Cardiac muscle cell (in vitro differentiated cells and primary cell): ENCODE measurements at regions not wholly inside any gene's neighbourhood (a gene's known extent, or its start where the extent isn't known, plus 50 kb on each side); places are given as distances from the start of the nearest gene placed in this dataset.

Experiments used
- DNase-seq, 2 donors: peaks; one replicate each; pipeline versions ENCODE4 v3.0.0 to v3.0.0-alpha.2; 2010 to 2017; ENCODE audit warnings: low read depth in 1 of 2, low spot score in 1 of 2
- H3K27ac ChIP-seq: fragments of 200-600 bp; sonication (generic); 2 replicates; pipeline ENCODE4 v1.5.1; 2016
- H3K27me3 ChIP-seq: fragments of 200-600 bp; sonication (generic); 2 replicates; pipeline ENCODE4 v1.6.0; 2016; ENCODE audit warnings: control low read depth
- H3K36me3 ChIP-seq: fragments of 200-600 bp; sonication (generic); 2 replicates; pipeline ENCODE4 v1.5.1; 2016; ENCODE audit warnings: control low read depth
- H3K4me1 ChIP-seq: fragments of 200-600 bp; sonication (generic); 2 replicates; pipeline ENCODE4 v1.8.1; 2017; ENCODE audit warnings: low read depth, mild to moderate bottlenecking, mixed run types
- H3K4me3 ChIP-seq: fragments of 200-600 bp; sonication (generic); 2 replicates; pipeline ENCODE4 v1.5.1; 2016; ENCODE audit warnings: mild to moderate bottlenecking
- H3K9me3 ChIP-seq: fragments of 200-600 bp; sonication (generic); 2 replicates; pipeline ENCODE4 v1.5.1; 2017; ENCODE audit warnings: low read depth, mild to moderate bottlenecking, control low read depth
- TF ChIP-seq, protein P1 (sequence below): IDR thresholded peaks from 2 replicates; pipeline ENCODE4 v1.5.1; 2012; ENCODE audit warnings: low read depth, mild to moderate bottlenecking, low read length

GRCh38 chr13:40408602-40409001 lies 257.8 kb downstream of the FOXO1 start:
- no peaks in the 10 kb centered on the region for H3K9me3 ChIP-seq
- TF ChIP-seq, protein P1, sequence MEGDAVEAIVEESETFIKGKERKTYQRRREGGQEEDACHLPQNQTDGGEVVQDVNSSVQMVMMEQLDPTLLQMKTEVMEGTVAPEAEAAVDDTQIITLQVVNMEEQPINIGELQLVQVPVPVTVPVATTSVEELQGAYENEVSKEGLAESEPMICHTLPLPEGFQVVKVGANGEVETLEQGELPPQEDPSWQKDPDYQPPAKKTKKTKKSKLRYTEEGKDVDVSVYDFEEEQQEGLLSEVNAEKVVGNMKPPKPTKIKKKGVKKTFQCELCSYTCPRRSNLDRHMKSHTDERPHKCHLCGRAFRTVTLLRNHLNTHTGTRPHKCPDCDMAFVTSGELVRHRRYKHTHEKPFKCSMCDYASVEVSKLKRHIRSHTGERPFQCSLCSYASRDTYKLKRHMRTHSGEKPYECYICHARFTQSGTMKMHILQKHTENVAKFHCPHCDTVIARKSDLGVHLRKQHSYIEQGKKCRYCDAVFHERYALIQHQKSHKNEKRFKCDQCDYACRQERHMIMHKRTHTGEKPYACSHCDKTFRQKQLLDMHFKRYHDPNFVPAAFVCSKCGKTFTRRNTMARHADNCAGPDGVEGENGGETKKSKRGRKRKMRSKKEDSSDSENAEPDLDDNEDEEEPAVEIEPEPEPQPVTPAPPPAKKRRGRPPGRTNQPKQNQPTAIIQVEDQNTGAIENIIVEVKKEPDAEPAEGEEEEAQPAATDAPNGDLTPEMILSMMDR, result no peak
- H3K27me3 ChIP-seq, result no peaks in the 10 kb centered on the region
- H3K4me1 ChIP-seq, result peaks cover 11% of the 10 kb centered on the region
- no peaks in the 10 kb centered on the region for H3K36me3 ChIP-seq
- no peak overlapping the region for H3K27ac ChIP-seq
- no peak overlapping the region for H3K4me3 ChIP-seq
- DNase-seq, result no peak

GRCh38 chr13:40409278-40409677 lies 257.2 kb downstream of the FOXO1 start:
- TF ChIP-seq, protein P1, result no peak
- H3K36me3 ChIP-seq, result no peaks in the 10 kb centered on the region

GRCh38 chr13:40410315-40410714 lies 256.1 kb downstream of the FOXO1 start:
- TF ChIP-seq, protein P1, result no peak
- H3K4me1 ChIP-seq, result peaks cover 11% of the 10 kb centered on the region
- no peak overlapping the region for H3K4me3 ChIP-seq
- no peaks in the 10 kb centered on the region for H3K27me3 ChIP-seq
- H3K36me3 ChIP-seq, result no peaks in the 10 kb centered on the region
- no peak overlapping the region for H3K27ac ChIP-seq
- H3K9me3 ChIP-seq, result no peaks in the 10 kb centered on the region
- DNase-seq, result peak in 1 of 2 donors; percentile 60

More at GRCh38 chr13:40409278-40409677, 257.2 kb downstream of the FOXO1 start:
- H3K4me1 ChIP-seq, result peaks cover 11% of the 10 kb centered on the region
- H3K9me3 ChIP-seq, result no peaks in the 10 kb centered on the region
- H3K27ac ChIP-seq, result no peak overlapping the region
- no peaks in the 10 kb centered on the region for H3K27me3 ChIP-seq
- no peak overlapping the region for H3K4me3 ChIP-seq
- DNase-seq, result no peak

DNA sequence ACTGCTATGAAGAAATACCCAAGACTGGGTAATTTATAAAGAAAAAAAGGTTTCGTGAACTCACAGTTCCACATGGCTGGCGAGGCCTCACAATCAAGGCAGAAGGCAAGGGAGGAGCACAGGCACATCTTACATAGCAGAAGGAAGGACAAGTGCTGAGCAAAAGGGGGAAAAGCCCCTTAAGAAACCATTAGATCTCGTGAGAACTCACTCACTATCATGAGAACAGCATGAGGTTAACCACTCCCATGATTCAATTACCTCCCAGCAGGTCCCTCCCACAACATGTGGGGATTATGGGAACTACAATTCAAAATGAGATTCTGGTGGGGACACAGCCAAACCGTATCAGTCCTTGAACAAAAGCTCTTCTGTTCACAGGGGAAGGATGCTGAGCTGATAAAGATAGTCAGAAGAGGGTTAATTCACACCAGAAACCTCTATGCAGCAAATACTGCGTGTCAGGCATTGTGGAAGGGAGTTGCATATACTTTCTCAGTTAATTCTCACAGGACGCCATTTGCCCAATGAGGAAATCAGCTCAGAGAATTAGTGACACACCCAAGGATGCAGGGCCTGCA lies 246.2 kb downstream of the FOXO1 start:
- Histone ChIP-seq H3K27me3 (no peaks in the 10 kb centered on the region), H3K4me3 (no peak overlapping the region), H3K4me1 (no peaks in the 10 kb centered on the region), H3K27ac (no peak overlapping the region), H3K36me3 (no peaks in the 10 kb centered on the region), H3K9me3 (no peaks in the 10 kb centered on the region)
- TF ChIP-seq, protein P1, result no peak
- no peak for DNase-seq

DNA sequence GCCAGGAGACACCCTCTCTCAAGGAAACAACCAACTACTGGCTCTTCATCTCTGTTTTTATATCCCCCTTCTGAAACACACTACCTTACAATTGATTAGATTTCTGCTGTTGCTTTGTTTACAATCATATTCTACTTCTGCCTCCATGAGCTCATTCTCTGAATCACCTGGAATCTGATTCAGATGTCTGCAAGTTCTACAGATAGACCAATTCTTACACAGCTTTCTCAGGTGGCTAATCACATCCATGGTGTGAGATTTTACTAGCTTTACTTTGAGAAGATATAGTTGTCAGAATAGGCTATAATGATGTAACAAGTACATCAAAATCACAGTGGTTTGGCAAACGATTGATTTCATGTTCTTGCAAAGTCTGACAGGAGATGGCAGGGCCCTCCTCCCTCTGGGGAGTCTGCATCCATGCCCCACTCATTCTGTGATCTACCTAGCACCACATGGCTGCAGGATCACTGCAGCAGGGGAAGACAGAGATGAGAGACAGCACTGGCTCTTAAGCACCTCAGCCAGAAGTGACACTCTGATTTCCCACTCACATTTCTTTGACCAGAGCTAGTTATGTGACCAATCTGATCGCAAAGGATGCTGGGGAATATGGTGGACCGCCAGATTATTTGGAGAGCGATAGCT lies 243.7 kb downstream of the FOXO1 start:
- H3K27me3 ChIP-seq, result no peaks in the 10 kb centered on the region
- TF ChIP-seq, protein P1, result no peak
- no peak overlapping the region for H3K4me3 ChIP-seq
- H3K27ac ChIP-seq, result no peak overlapping the region
- no peak for DNase-seq
- H3K4me1 ChIP-seq, result no peaks in the 10 kb centered on the region
- no peaks in the 10 kb centered on the region for H3K9me3 ChIP-seq
- no peaks in the 10 kb centered on the region for H3K36me3 ChIP-seq
